OCI-LY7 (cell line): ENCODE measurements at regions not wholly inside any gene's neighbourhood (a gene's known extent, or its start where the extent isn't known, plus 50 kb on each side); places are given as distances from the start of the nearest gene placed in this dataset.
"Not testable (repeated sequence)": the region's sequence is repeated elsewhere in the genome, so short reads cannot be mapped to it uniquely, and the experiment has no call there.

Source experiments
- BruUV-seq: library from RNA; stranded (reverse); fragments of 400-500 nt; replicated peaks from 2 replicates; lab custom pipeline; 2021; lab: Mats Ljungman, UMichigan
- CTCF ChIA-PET: fragments of 300-600 bp; sonication (Branson Sonifier 250); formaldehyde crosslinking; loops from one replicate; lab custom pipeline; 2022; ENCODE audit warnings: antibody characterized with exemption; ENCODE audit not compliant: unreplicated experiment; lab: Charles Lee
- POLR2A ChIA-PET: fragments of 300-600 bp; sonication (Branson Sonifier 250); formaldehyde crosslinking; loops from one replicate; lab custom pipeline; 2022; ENCODE audit warnings: antibody characterized with exemption; lab: Charles Lee
- DNase-seq: peaks from one replicate; pipeline ENCODE4 v3.0.0-alpha.2; 2015; ENCODE audit warnings: low spot score
- H2AFZ ChIP-seq: fragments of 200-600 bp; sonication (generic), shearing (Covaris generic); 2 replicates; pipeline ENCODE4 v1.6.1; 2014; ENCODE audit warnings: mild to moderate bottlenecking, antibody characterized with exemption, low read length, moderate library complexity
- H3K27ac ChIP-seq: fragments of 200-600 bp; sonication (generic); 2 replicates; pipeline ENCODE4 v1.5.1; 2014; ENCODE audit warnings: mixed run types, low read depth, mild to moderate bottlenecking, moderate library complexity, low read length, inconsistent platforms; ENCODE audit not compliant: poor library complexity, severe bottlenecking
- H3K36me3 ChIP-seq: fragments of 200-600 bp; sonication (generic); 2 replicates; pipeline ENCODE4 v1.6.1; 2014; ENCODE audit warnings: mild to moderate bottlenecking, antibody characterized with exemption, low read length, moderate library complexity, mixed read lengths; ENCODE audit not compliant: insufficient read depth
- H3K4me1 ChIP-seq: fragments of 200-600 bp; sonication (generic); 2 replicates; pipeline ENCODE4 v1.5.1; 2014; ENCODE audit warnings: mild to moderate bottlenecking, low read length; ENCODE audit not compliant: insufficient read depth, poor library complexity, severe bottlenecking
- H3K4me2 ChIP-seq: fragments of 200-600 bp; sonication (generic); 2 replicates; pipeline ENCODE4 v1.6.1; 2014; ENCODE audit warnings: mild to moderate bottlenecking, low read length
- H3K4me3 ChIP-seq: fragments of 200-600 bp; sonication (generic); 2 replicates; pipeline ENCODE4 v1.5.1; 2014; ENCODE audit warnings: mild to moderate bottlenecking, low read depth, low read length; ENCODE audit not compliant: poor library complexity, severe bottlenecking
- H3K79me2 ChIP-seq: fragments of 200-600 bp; sonication (generic); 2 replicates; pipeline ENCODE4 v1.6.1; 2016; ENCODE audit warnings: low read depth, mild to moderate bottlenecking, low read length, moderate library complexity, mixed read lengths; ENCODE audit not compliant: insufficient read depth
- H3K9me2 ChIP-seq: fragments of 200-600 bp; sonication (generic); 2 replicates; pipeline ENCODE4 v1.6.1; 2016; ENCODE audit warnings: mild to moderate bottlenecking, low read length, mixed read lengths; ENCODE audit not compliant: insufficient read depth
- H3K9me3 ChIP-seq: fragments of 200-600 bp; sonication (generic); 2 replicates; pipeline ENCODE4 v1.6.1; 2014; ENCODE audit warnings: mild to moderate bottlenecking, mixed run types, low read length, mixed read lengths
- H4K20me1 ChIP-seq: fragments of 200-600 bp; sonication (generic); 2 replicates; pipeline ENCODE4 v1.6.1; 2014; ENCODE audit warnings: mild to moderate bottlenecking, antibody characterized with exemption, low read length, moderate library complexity, mixed read lengths; ENCODE audit not compliant: insufficient read depth
- EZH2phosphoT487 ChIP-seq: fragments of 200-600 bp; sonication (generic); IDR thresholded peaks from 2 replicates; pipeline ENCODE4 v1.6.1; 2018; ENCODE audit warnings: low read depth, borderline replicate concordance, mild to moderate bottlenecking, mixed run types, antibody characterized with exemption, low read length, moderate library complexity, mixed read lengths
- intact Hi-C: fragments of 100-400 bp; cut with micrococcal nuclease; formaldehyde crosslinking; loops from one replicate; pipeline ENCODE4 v1.10.0; 2022; ENCODE audit not compliant: unreplicated experiment
- TF ChIP-seq, protein P1 (sequence below): fragments of 200-600 bp; sonication (generic); conservative IDR thresholded peaks from 2 replicates; pipeline ENCODE4 v1.5.1; 2014; ENCODE audit warnings: mild to moderate bottlenecking, antibody characterized with exemption, low read length, moderate library complexity, mixed read lengths

DNA sequence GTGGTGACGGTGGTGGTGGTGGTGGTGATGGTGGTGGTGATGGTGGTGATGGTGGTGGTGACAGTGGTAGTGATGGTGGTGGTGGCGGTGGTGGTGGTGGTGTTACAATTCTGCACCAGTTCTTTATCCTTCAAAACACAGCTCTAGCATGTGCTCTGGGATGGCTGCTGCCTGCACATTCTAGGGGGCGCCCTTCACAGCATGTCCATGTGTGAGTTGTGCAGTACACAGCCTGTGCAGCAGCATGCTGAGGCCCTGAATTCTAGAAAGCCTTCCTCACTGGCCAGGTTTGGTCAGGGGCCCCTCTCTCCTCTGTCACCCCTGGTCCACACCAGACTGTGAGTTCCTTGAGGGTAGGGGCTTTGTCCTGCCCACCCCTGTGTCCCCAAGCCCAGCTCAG, 67.7 kb downstream of the MATN1 start:
- Histone ChIP-seq H3K9me2 (no peaks in the 10 kb centered on the region), H3K4me1 (no peaks in the 10 kb centered on the region), H3K4me2 (no peak overlapping the region), H3K36me3 (no peaks in the 10 kb centered on the region), H3K79me2 (no peaks in the 10 kb centered on the region), H4K20me1 (no peaks in the 10 kb centered on the region), H3K9me3 (no peaks in the 10 kb centered on the region), H2AFZ (no peak overlapping the region), H3K27ac (no peak overlapping the region), H3K4me3 (no peak overlapping the region)
- TF ChIP-seq, protein P1, sequence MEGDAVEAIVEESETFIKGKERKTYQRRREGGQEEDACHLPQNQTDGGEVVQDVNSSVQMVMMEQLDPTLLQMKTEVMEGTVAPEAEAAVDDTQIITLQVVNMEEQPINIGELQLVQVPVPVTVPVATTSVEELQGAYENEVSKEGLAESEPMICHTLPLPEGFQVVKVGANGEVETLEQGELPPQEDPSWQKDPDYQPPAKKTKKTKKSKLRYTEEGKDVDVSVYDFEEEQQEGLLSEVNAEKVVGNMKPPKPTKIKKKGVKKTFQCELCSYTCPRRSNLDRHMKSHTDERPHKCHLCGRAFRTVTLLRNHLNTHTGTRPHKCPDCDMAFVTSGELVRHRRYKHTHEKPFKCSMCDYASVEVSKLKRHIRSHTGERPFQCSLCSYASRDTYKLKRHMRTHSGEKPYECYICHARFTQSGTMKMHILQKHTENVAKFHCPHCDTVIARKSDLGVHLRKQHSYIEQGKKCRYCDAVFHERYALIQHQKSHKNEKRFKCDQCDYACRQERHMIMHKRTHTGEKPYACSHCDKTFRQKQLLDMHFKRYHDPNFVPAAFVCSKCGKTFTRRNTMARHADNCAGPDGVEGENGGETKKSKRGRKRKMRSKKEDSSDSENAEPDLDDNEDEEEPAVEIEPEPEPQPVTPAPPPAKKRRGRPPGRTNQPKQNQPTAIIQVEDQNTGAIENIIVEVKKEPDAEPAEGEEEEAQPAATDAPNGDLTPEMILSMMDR = no peak
- TF ChIP-seq EZH2phosphoT487 = no peak
- DNase-seq = no peak
- CTCF ChIA-PET = no interaction called here
- BruUV-seq = no TSS peak
- POLR2A ChIA-PET = no interaction called here
- intact Hi-C loops = no loop called here

GRCh38 chr1:30654188-30654587, 69.2 kb downstream of the MATN1 start:
- H3K9me2 ChIP-seq = no peaks in the 10 kb centered on the region
- intact Hi-C loops = no loop called here
- TF ChIP-seq, protein P1 = no peak
- TF ChIP-seq EZH2phosphoT487 = no peak
- H3K4me2 ChIP-seq = no peak overlapping the region
- no TSS peak for BruUV-seq
- no peaks in the 10 kb centered on the region for H3K36me3 ChIP-seq
- no peaks in the 10 kb centered on the region for H4K20me1 ChIP-seq
- no peaks in the 10 kb centered on the region for H3K9me3 ChIP-seq
- no peak overlapping the region for H2AFZ ChIP-seq
- no peaks in the 10 kb centered on the region for H3K79me2 ChIP-seq
- DNase-seq = no peak
- ChIA-PET POLR2A (interaction anchor here (0.6 kb wide), 1 partner anchor 1553 kb away, joined by 5 read pairs; no protein-coding TSS in a partner anchor), CTCF (no interaction called here)
- no peak overlapping the region for H3K27ac ChIP-seq
- H3K4me3 ChIP-seq = no peak overlapping the region
- no peaks in the 10 kb centered on the region for H3K4me1 ChIP-seq

DNA sequence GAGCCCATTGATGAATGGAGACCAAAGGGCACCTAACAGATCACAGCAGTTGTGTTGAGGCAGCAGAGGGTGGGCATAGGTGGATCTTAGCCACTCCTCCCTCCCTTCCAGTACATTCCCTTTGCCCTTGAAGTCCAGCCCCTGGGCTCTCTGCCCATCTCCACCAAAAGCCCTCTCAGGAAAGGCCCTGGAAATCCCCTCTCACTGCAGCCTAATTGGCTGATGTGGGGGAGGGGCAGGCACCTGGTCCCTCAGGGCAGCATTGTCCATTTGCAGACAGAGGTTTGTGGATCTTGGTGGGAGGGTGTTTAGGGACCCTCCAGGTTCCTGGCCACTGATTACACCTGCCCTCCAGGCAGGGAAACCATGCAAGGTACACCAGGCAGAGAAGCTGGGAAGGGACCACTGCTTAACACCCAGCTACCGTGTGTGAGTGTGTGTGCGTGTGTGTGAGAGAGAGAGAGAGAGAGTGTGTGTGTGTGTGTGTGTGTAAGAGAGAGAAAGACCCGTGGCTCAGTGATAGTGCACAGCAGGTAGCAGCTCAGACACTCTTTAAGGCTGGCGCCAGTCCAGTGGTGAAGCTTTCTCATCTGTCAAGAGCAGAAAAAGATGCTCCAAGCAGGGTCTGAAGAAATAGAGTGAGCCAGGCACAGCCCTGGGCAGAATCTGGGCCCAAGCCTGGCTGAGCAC, 71.1 kb downstream of the MATN1 start:
- ChIA-PET POLR2A (interaction anchor here (0.6 kb wide), 1 partner anchor 15 kb away, joined by 3 read pairs; no protein-coding TSS in a partner anchor), CTCF (no interaction called here)
- Histone ChIP-seq H3K9me3 (no peaks in the 10 kb centered on the region), H3K9me2 (no peaks in the 10 kb centered on the region), H3K36me3 (no peaks in the 10 kb centered on the region), H3K4me1 (no peaks in the 10 kb centered on the region), H3K4me2 (no peak overlapping the region), H2AFZ (no peak overlapping the region), H3K4me3 (no peak overlapping the region), H3K79me2 (no peaks in the 10 kb centered on the region), H4K20me1 (no peaks in the 10 kb centered on the region), H3K27ac (no peak overlapping the region)
- intact Hi-C loops = no loop called here
- no TSS peak for BruUV-seq
- no peak for TF ChIP-seq EZH2phosphoT487
- TF ChIP-seq, protein P1 = no peak
- DNase-seq = no peak

DNA sequence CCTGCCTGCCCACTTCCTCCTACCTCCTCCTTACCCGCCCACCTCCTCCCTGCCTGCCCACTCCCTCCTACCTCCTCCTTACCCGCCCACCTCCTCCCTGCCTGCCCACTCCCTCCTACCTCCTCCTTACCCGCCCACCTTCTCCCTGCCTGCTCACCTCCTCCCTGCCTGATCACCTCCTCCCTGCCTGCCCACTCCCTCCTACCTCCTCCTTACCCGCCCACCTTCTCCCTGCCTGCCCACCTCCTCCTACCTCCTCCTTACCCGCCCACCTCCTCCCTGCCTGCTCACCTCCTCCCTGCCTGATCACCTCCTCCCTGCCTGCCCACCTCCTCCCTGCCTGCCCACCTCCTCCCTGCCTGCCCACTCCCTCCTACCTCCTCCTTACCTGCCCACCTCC, 72.0 kb downstream of the MATN1 start:
- H3K9me3 ChIP-seq, H3K79me2 ChIP-seq, H3K4me2 ChIP-seq, H3K27ac ChIP-seq, POLR2A ChIA-PET, H2AFZ ChIP-seq, H3K36me3 ChIP-seq, DNase-seq, H3K4me1 ChIP-seq, H4K20me1 ChIP-seq, BruUV-seq, H3K4me3 ChIP-seq, CTCF ChIA-PET, H3K9me2 ChIP-seq, intact Hi-C loops: not testable (repeated sequence)
